Liver (tissue), 2 donors: ENCODE measurements at regions not wholly inside any gene's neighbourhood (a gene's known extent, or its start where the extent isn't known, plus 50 kb on each side); places are given as distances from the start of the nearest gene placed in this dataset.

Experiments
- CTCF ChIP-seq: fragments of 150-350 bp; IDR thresholded peaks from 2 replicates; pipeline ENCODE4 v1.5.1; 2017; ENCODE audit warnings: improper control_type of control experiment, low read depth, low read length; ENCODE audit not compliant: missing input control
- MAX ChIP-seq: IDR thresholded peaks from 2 replicates; pipeline ENCODE4 v1.6.1; 2016; ENCODE audit warnings: antibody characterized with exemption
- donor health status: healthy.

GRCh38 chr2:184530239-184530638 lies 68.1 kb upstream of the ZNF804A start:
- TF ChIP-seq CTCF (no peak), MAX (no peak)
